ENCODE measurements at regions not wholly inside any gene's neighbourhood (a gene's known extent, or its start where the extent isn't known, plus 50 kb on each side); places are given as distances from the start of the nearest gene placed in this dataset.

DNA sequence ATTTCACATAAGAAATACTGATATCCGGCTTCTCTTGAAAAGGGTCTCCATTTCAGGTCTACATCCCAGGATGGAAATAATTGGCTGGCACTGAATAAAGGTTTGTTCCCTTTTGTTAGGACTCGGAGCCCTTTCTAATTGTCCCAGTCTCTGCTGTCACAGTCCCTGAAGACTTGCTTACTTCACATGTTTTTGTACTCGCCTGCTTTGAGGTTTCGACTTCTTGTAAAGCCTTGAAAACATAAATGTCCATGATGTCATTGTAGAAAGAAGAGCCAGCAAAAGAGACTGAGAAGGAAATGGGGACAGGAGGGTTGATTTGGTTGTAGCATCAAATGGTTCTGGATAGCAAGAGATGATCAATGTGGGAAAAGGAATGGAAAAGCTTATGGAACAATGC lies 963.4 kb upstream of the SEMA6D start:
- H4K20me1 ChIP-seq (ENCODE audit: low read depth, low read length), result no peaks in the 10 kb centered on the region
- H3K27ac ChIP-seq (ENCODE audit: low read depth, low read length), result no peak overlapping the region
- no peaks in the 10 kb centered on the region for H3K9me3 ChIP-seq (ENCODE audit: insufficient read depth, low read length)
- H3F3A ChIP-seq (ENCODE audit: insufficient read depth), result no peaks in the 10 kb centered on the region
- no peaks in the 10 kb centered on the region for H3K27me3 ChIP-seq (ENCODE audit: low read length)
- no peaks in the 10 kb centered on the region for H3K9me2 ChIP-seq (replicated peaks; ENCODE audit: insufficient read depth, low read length)
- TF ChIP-seq, protein P1, sequence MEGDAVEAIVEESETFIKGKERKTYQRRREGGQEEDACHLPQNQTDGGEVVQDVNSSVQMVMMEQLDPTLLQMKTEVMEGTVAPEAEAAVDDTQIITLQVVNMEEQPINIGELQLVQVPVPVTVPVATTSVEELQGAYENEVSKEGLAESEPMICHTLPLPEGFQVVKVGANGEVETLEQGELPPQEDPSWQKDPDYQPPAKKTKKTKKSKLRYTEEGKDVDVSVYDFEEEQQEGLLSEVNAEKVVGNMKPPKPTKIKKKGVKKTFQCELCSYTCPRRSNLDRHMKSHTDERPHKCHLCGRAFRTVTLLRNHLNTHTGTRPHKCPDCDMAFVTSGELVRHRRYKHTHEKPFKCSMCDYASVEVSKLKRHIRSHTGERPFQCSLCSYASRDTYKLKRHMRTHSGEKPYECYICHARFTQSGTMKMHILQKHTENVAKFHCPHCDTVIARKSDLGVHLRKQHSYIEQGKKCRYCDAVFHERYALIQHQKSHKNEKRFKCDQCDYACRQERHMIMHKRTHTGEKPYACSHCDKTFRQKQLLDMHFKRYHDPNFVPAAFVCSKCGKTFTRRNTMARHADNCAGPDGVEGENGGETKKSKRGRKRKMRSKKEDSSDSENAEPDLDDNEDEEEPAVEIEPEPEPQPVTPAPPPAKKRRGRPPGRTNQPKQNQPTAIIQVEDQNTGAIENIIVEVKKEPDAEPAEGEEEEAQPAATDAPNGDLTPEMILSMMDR (IDR thresholded peaks at IDR 0.05; ENCODE audit: insufficient read depth, low read length, poor library complexity, severe bottlenecking), result no peak
- no peak for TF ChIP-seq EZH2phosphoT487 (conservative IDR thresholded peaks at IDR 0.05; ENCODE audit: low read length)
- H3K9ac ChIP-seq (ENCODE audit: low read length), result no peak overlapping the region
- no peak overlapping the region for H3K4me3 ChIP-seq (ENCODE audit: insufficient read depth, low read length, poor library complexity, severe bottlenecking)
- no peak overlapping the region for H2AFZ ChIP-seq (ENCODE audit: low read depth, low read length, severe bottlenecking)
- H3K4me2 ChIP-seq (ENCODE audit: low read depth, low read length, poor library complexity, severe bottlenecking), result no peak overlapping the region
- no peaks in the 10 kb centered on the region for H3K36me3 ChIP-seq (ENCODE audit: low read length)
- H3K79me2 ChIP-seq (ENCODE audit: insufficient read depth, low read length), result no peaks in the 10 kb centered on the region

DNA sequence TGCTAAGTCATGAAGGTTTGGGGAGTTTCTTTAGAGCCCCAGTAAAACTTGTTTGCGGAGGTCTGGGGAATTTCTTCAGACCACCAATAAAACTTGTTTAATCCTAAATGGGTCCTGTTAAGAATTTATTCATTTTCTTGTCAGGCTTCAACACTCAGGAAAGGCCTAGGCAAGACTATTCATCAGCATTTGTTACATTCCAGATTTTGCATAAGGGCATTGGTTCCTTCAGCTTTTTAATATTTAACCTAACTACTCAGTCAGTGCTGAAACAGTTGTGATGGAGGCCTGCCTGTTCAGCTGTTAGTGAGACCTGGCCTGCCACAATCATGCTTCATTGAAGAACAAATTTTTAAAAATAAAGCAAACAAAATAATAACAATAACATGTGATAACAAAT lies 954.2 kb upstream of the SEMA6D start:
- no peak overlapping the region for H3K27ac ChIP-seq (ENCODE audit: low read depth, low read length)
- no peak overlapping the region for H3K4me2 ChIP-seq (ENCODE audit: low read depth, low read length, poor library complexity, severe bottlenecking)
- no peaks in the 10 kb centered on the region for H3K79me2 ChIP-seq (ENCODE audit: insufficient read depth, low read length)
- no peaks in the 10 kb centered on the region for H3K27me3 ChIP-seq (ENCODE audit: low read length)
- no peaks in the 10 kb centered on the region for H3F3A ChIP-seq (ENCODE audit: insufficient read depth)
- no peak overlapping the region for H3K4me3 ChIP-seq (ENCODE audit: insufficient read depth, low read length, poor library complexity, severe bottlenecking)
- no peaks in the 10 kb centered on the region for H3K9me3 ChIP-seq (ENCODE audit: insufficient read depth, low read length)
- no peak overlapping the region for H3K9ac ChIP-seq (ENCODE audit: low read length)
- H3K9me2 ChIP-seq (replicated peaks; ENCODE audit: insufficient read depth, low read length), result no peaks in the 10 kb centered on the region
- TF ChIP-seq, protein P1 (IDR thresholded peaks at IDR 0.05; ENCODE audit: insufficient read depth, low read length, poor library complexity, severe bottlenecking), result no peak
- TF ChIP-seq EZH2phosphoT487 (conservative IDR thresholded peaks at IDR 0.05; ENCODE audit: low read length), result no peak
- no peaks in the 10 kb centered on the region for H4K20me1 ChIP-seq (ENCODE audit: low read depth, low read length)
- H2AFZ ChIP-seq (ENCODE audit: low read depth, low read length, severe bottlenecking), result no peak overlapping the region
- H3K36me3 ChIP-seq (ENCODE audit: low read length), result no peaks in the 10 kb centered on the region

DNA sequence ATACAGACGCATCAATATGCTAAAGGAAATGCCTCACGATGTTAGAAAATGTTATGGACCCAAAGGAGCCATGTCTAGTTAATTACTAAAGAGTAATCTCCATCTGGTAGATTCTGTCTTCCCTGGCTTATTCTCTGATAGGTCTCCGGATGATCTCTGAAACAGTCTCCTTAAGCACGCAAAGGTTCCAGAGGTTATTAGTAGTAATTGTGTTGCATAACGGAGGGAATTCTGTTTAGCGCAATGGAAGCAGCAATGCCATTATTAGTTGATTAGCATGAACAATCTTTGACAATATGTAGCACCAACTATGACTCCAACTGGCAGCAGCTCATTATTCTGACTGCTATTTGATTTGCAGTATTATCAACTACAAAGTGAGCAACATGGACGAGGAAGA lies 952.5 kb upstream of the SEMA6D start:
- TF ChIP-seq, protein P1 (IDR thresholded peaks at IDR 0.05; ENCODE audit: insufficient read depth, low read length, poor library complexity, severe bottlenecking), result no peak
- no peak for TF ChIP-seq EZH2phosphoT487 (conservative IDR thresholded peaks at IDR 0.05; ENCODE audit: low read length)

More for the DNA sequence above, 952.5 kb upstream of the SEMA6D start:
- no peaks in the 10 kb centered on the region for H3K79me2 ChIP-seq (ENCODE audit: insufficient read depth, low read length)
- no peak overlapping the region for H3K27ac ChIP-seq (ENCODE audit: low read depth, low read length)
- H3F3A ChIP-seq (ENCODE audit: insufficient read depth), result no peaks in the 10 kb centered on the region
- H3K9ac ChIP-seq (ENCODE audit: low read length), result no peak overlapping the region
- no peak overlapping the region for H3K4me3 ChIP-seq (ENCODE audit: insufficient read depth, low read length, poor library complexity, severe bottlenecking)
- no peaks in the 10 kb centered on the region for H4K20me1 ChIP-seq (ENCODE audit: low read depth, low read length)
- H3K27me3 ChIP-seq (ENCODE audit: low read length), result no peaks in the 10 kb centered on the region
- H3K9me2 ChIP-seq (replicated peaks; ENCODE audit: insufficient read depth, low read length), result no peaks in the 10 kb centered on the region
- no peak overlapping the region for H2AFZ ChIP-seq (ENCODE audit: low read depth, low read length, severe bottlenecking)
- H3K36me3 ChIP-seq (ENCODE audit: low read length), result no peaks in the 10 kb centered on the region
- no peak overlapping the region for H3K4me2 ChIP-seq (ENCODE audit: low read depth, low read length, poor library complexity, severe bottlenecking)
- no peaks in the 10 kb centered on the region for H3K9me3 ChIP-seq (ENCODE audit: insufficient read depth, low read length)

Data from SU-DHL-6 (cell line).